ENCODE measurements at regions not wholly inside any gene's neighbourhood (a gene's known extent, or its start where the extent isn't known, plus 50 kb on each side); places are given as distances from the start of the nearest gene placed in this dataset.

GRCh38 chr11:30150425-30150824 lies 80.4 kb upstream of the FSHB start:
- no peak overlapping the region for H3K23ac ChIP-seq (ENCODE audit: low read depth, low read length, poor library complexity)
- no peak overlapping the region for H4K8ac ChIP-seq (ENCODE audit: low read depth, low read length)
- H2AFZ ChIP-seq (ENCODE audit: low read length) = no peak overlapping the region
- no peaks in the 10 kb centered on the region for H3K36me3 ChIP-seq (replicated peaks in 1 of 2; ENCODE audit: control insufficient read depth in 2 of 2, insufficient read depth in 2 of 2, low read length in 2 of 2)
- no peak overlapping the region for H2AK5ac ChIP-seq (ENCODE audit: low read depth, low read length)
- no peaks in the 10 kb centered on the region for H3K27me3 ChIP-seq (ENCODE audit: control insufficient read depth in 3 of 3, insufficient read depth in 3 of 3, low read depth in 1 of 3, low read length in 3 of 3)
- H3K79me1 ChIP-seq (ENCODE audit: low read depth, low read length) = no peaks in the 10 kb centered on the region
- H3K9me3 ChIP-seq (replicated peaks in 1 of 2; ENCODE audit: control insufficient read depth in 2 of 2, insufficient read depth in 1 of 2, low read depth in 1 of 2, low read length in 2 of 2) = no peaks in the 10 kb centered on the region
- no peak for DNase-seq (ENCODE audit: low spot score)
- peaks cover 0 to 3% of the 10 kb centered on the region in 2 donors for H3K4me1 ChIP-seq (ENCODE audit: control insufficient read depth in 2 of 2, insufficient read depth in 1 of 2, low read depth in 1 of 2, low read length in 2 of 2)
- no peak overlapping the region for H3K4me2 ChIP-seq (ENCODE audit: insufficient read depth, low read length, poor library complexity, severe bottlenecking)
- H2BK120ac ChIP-seq (ENCODE audit: low read depth, low read length) = no peak overlapping the region
- H3K9ac ChIP-seq (ENCODE audit: low read depth, low read length, poor library complexity) = no peak overlapping the region
- no peak overlapping the region for H3K4ac ChIP-seq (ENCODE audit: low read length)
- no peak overlapping the region for H2BK12ac ChIP-seq (ENCODE audit: low read length)
- no peak overlapping the region for H3K27ac ChIP-seq (replicated peaks; ENCODE audit: low read length)
- no peak overlapping the region for H4K91ac ChIP-seq (ENCODE audit: low read depth, low read length, poor library complexity)
- no peak overlapping the region for H3K14ac ChIP-seq (ENCODE audit: low read length)
- no peak overlapping the region for H2BK5ac ChIP-seq (ENCODE audit: low read length)
- H3K18ac ChIP-seq (ENCODE audit: low read length) = no peak overlapping the region
- no CpG with 5 or more reads among the region's 3 CpGs for WGBS, 2 donors (ENCODE audit: extremely low coverage in 2 of 2, insufficient read length in 2 of 2, insufficient replicate concordance in 1 of 2)
- H2BK15ac ChIP-seq (ENCODE audit: low read length) = no peak overlapping the region
- no peak overlapping the region for H3K4me3 ChIP-seq (ENCODE audit: low read length in 2 of 2)

- no peak overlapping the region for H2BK120ac ChIP-seq (ENCODE audit: low read depth, low read length)
- H2AFZ ChIP-seq (ENCODE audit: low read length) = no peak overlapping the region
- no peak overlapping the region for H3K27ac ChIP-seq (replicated peaks; ENCODE audit: low read length)
- H3K4me1 ChIP-seq (ENCODE audit: control insufficient read depth in 2 of 2, insufficient read depth in 1 of 2, low read depth in 1 of 2, low read length in 2 of 2) = peaks cover 0 to 3% of the 10 kb centered on the region in 2 donors
- no peak overlapping the region for H2BK15ac ChIP-seq (ENCODE audit: low read length)
- H3K4me2 ChIP-seq (ENCODE audit: insufficient read depth, low read length, poor library complexity, severe bottlenecking) = no peak overlapping the region
- no peak for DNase-seq (ENCODE audit: low spot score)
- no peak overlapping the region for H2BK5ac ChIP-seq (ENCODE audit: low read length)
- H3K27me3 ChIP-seq (ENCODE audit: control insufficient read depth in 3 of 3, insufficient read depth in 3 of 3, low read depth in 1 of 3, low read length in 3 of 3) = no peaks in the 10 kb centered on the region
- H3K79me1 ChIP-seq (ENCODE audit: low read depth, low read length) = no peaks in the 10 kb centered on the region
- no CpG with 5 or more reads among the region's 3 CpGs for WGBS, 2 donors (ENCODE audit: extremely low coverage in 2 of 2, insufficient read length in 2 of 2, insufficient replicate concordance in 1 of 2)
- no peak overlapping the region for H3K9ac ChIP-seq (ENCODE audit: low read depth, low read length, poor library complexity)
- no peak overlapping the region for H4K91ac ChIP-seq (ENCODE audit: low read depth, low read length, poor library complexity)
- no peak overlapping the region for H3K18ac ChIP-seq (ENCODE audit: low read length)
- H3K4me3 ChIP-seq (ENCODE audit: low read length in 2 of 2) = no peak overlapping the region
- H3K36me3 ChIP-seq (replicated peaks in 1 of 2; ENCODE audit: control insufficient read depth in 2 of 2, insufficient read depth in 2 of 2, low read length in 2 of 2) = no peaks in the 10 kb centered on the region
- no peaks in the 10 kb centered on the region for H3K9me3 ChIP-seq (replicated peaks in 1 of 2; ENCODE audit: control insufficient read depth in 2 of 2, insufficient read depth in 1 of 2, low read depth in 1 of 2, low read length in 2 of 2)
- H2AK5ac ChIP-seq (ENCODE audit: low read depth, low read length) = no peak overlapping the region
- H3K14ac ChIP-seq (ENCODE audit: low read length) = no peak overlapping the region
- no peak overlapping the region for H2BK12ac ChIP-seq (ENCODE audit: low read length)
- H3K23ac ChIP-seq (ENCODE audit: low read depth, low read length, poor library complexity) = no peak overlapping the region
- no peak overlapping the region for H3K4ac ChIP-seq (ENCODE audit: low read length)
- no peak overlapping the region for H4K8ac ChIP-seq (ENCODE audit: low read depth, low read length)
These were observed 77.8 kb upstream of the FSHB start for GRCh38 chr11:30153008-30153407.

GRCh38 chr11:30155428-30155827 lies 75.4 kb upstream of the FSHB start:
- no peak overlapping the region for H2AK5ac ChIP-seq (ENCODE audit: low read depth, low read length)
- H2BK12ac ChIP-seq (ENCODE audit: low read length) = no peak overlapping the region
- no peak overlapping the region for H3K23ac ChIP-seq (ENCODE audit: low read depth, low read length, poor library complexity)
- no peak overlapping the region for H3K4ac ChIP-seq (ENCODE audit: low read length)
- H3K9me3 ChIP-seq (replicated peaks in 1 of 2; ENCODE audit: control insufficient read depth in 2 of 2, insufficient read depth in 1 of 2, low read depth in 1 of 2, low read length in 2 of 2) = no peaks in the 10 kb centered on the region
- peaks cover 0 to 3% of the 10 kb centered on the region in 2 donors for H3K4me1 ChIP-seq (ENCODE audit: control insufficient read depth in 2 of 2, insufficient read depth in 1 of 2, low read depth in 1 of 2, low read length in 2 of 2)
- no peak overlapping the region for H3K9ac ChIP-seq (ENCODE audit: low read depth, low read length, poor library complexity)
- H2BK120ac ChIP-seq (ENCODE audit: low read depth, low read length) = no peak overlapping the region
- no peak overlapping the region for H2AFZ ChIP-seq (ENCODE audit: low read length)
- WGBS, 2 donors (ENCODE audit: extremely low coverage in 2 of 2, insufficient read length in 2 of 2, insufficient replicate concordance in 1 of 2) = no CpG with 5 or more reads among the region's 2 CpGs
- H3K36me3 ChIP-seq (replicated peaks in 1 of 2; ENCODE audit: control insufficient read depth in 2 of 2, insufficient read depth in 2 of 2, low read length in 2 of 2) = no peaks in the 10 kb centered on the region
- no peaks in the 10 kb centered on the region for H3K79me1 ChIP-seq (ENCODE audit: low read depth, low read length)
- no peak overlapping the region for H3K4me2 ChIP-seq (ENCODE audit: insufficient read depth, low read length, poor library complexity, severe bottlenecking)
- no peak for DNase-seq (ENCODE audit: low spot score)
- peaks cover 0 to 2% (median 0%) of the 10 kb centered on the region in 3 experiments for H3K27me3 ChIP-seq (ENCODE audit: control insufficient read depth in 3 of 3, insufficient read depth in 3 of 3, low read depth in 1 of 3, low read length in 3 of 3)
- H3K18ac ChIP-seq (ENCODE audit: low read length) = no peak overlapping the region
- no peak overlapping the region for H2BK5ac ChIP-seq (ENCODE audit: low read length)
- H4K91ac ChIP-seq (ENCODE audit: low read depth, low read length, poor library complexity) = no peak overlapping the region
- H3K4me3 ChIP-seq (ENCODE audit: low read length in 2 of 2) = no peak overlapping the region
- H3K27ac ChIP-seq (replicated peaks; ENCODE audit: low read length) = no peak overlapping the region
- H4K8ac ChIP-seq (ENCODE audit: low read depth, low read length) = no peak overlapping the region
- H3K14ac ChIP-seq (ENCODE audit: low read length) = no peak overlapping the region
- no peak overlapping the region for H2BK15ac ChIP-seq (ENCODE audit: low read length)

GRCh38 chr11:30159546-30159945 lies 71.3 kb upstream of the FSHB start:
- Histone ChIP-seq H3K4me1 (ENCODE audit: control insufficient read depth in 2 of 2, insufficient read depth in 1 of 2, low read depth in 1 of 2, low read length in 2 of 2) (no peaks in the 10 kb centered on the region), H3K4ac (ENCODE audit: low read length) (no peak overlapping the region), H3K27ac (replicated peaks; ENCODE audit: low read length) (no peak overlapping the region), H3K4me2 (ENCODE audit: insufficient read depth, low read length, poor library complexity, severe bottlenecking) (no peak overlapping the region), H4K91ac (ENCODE audit: low read depth, low read length, poor library complexity) (no peak overlapping the region), H4K8ac (ENCODE audit: low read depth, low read length) (no peak overlapping the region), H3K9ac (ENCODE audit: low read depth, low read length, poor library complexity) (no peak overlapping the region), H3K36me3 (replicated peaks in 1 of 2; ENCODE audit: control insufficient read depth in 2 of 2, insufficient read depth in 2 of 2, low read length in 2 of 2) (no peaks in the 10 kb centered on the region), H3K18ac (ENCODE audit: low read length) (no peak overlapping the region), H2BK12ac (ENCODE audit: low read length) (no peak overlapping the region), H2BK15ac (ENCODE audit: low read length) (no peak overlapping the region), H2BK5ac (ENCODE audit: low read length) (no peak overlapping the region), H3K23ac (ENCODE audit: low read depth, low read length, poor library complexity) (no peak overlapping the region), H3K14ac (ENCODE audit: low read length) (no peak overlapping the region), H3K79me1 (ENCODE audit: low read depth, low read length) (no peaks in the 10 kb centered on the region), H2AFZ (ENCODE audit: low read length) (no peak overlapping the region), H3K4me3 (ENCODE audit: low read length in 2 of 2) (no peak overlapping the region), H3K9me3 (replicated peaks in 1 of 2; ENCODE audit: control insufficient read depth in 2 of 2, insufficient read depth in 1 of 2, low read depth in 1 of 2, low read length in 2 of 2) (no peaks in the 10 kb centered on the region), H2BK120ac (ENCODE audit: low read depth, low read length) (no peak overlapping the region), H2AK5ac (ENCODE audit: low read depth, low read length) (no peak overlapping the region), H3K27me3 (ENCODE audit: control insufficient read depth in 3 of 3, insufficient read depth in 3 of 3, low read depth in 1 of 3, low read length in 3 of 3) (peaks cover 0 to 2% (median 0%) of the 10 kb centered on the region in 3 experiments)
- DNase-seq (ENCODE audit: low spot score) = no peak
- WGBS, 2 donors (ENCODE audit: extremely low coverage in 2 of 2, insufficient read length in 2 of 2, insufficient replicate concordance in 1 of 2) = no CpG with 5 or more reads among the region's 2 CpGs

All from neuronal stem cell (in vitro differentiated cells).